Right ventricle myocardium superior (tissue), 1 donor: ENCODE measurements at regions not wholly inside any gene's neighbourhood (a gene's known extent, or its start where the extent isn't known, plus 50 kb on each side); places are given as distances from the start of the nearest gene placed in this dataset.
A peak's percentile ranks its signal among the peaks of the same experiment; 100 is the strongest.
"Not testable (repeated sequence)": the region's sequence is repeated elsewhere in the genome, so short reads cannot be mapped to it uniquely, and the experiment has no call there.

Experiments
- ATAC-seq: fragments of 200-7000 bp; cut with Tn5 transposase; one replicate; pipeline ENCODE4 v1.9.1; 2020; ENCODE audit warnings: mild to moderate bottlenecking; ENCODE audit not compliant: poor library complexity
- DNase-seq: peaks from one replicate; pipeline ENCODE4 v3.0.0-alpha.2; 2020
- intact Hi-C: fragments of 100-400 bp; cut with DNase I; formaldehyde crosslinking; loops from one replicate; pipeline ENCODE4 v1.11.2; 2022
- donor health status: DM: no; HTN: yes; CAD: no; lungs with severe emphysema.

DNA sequence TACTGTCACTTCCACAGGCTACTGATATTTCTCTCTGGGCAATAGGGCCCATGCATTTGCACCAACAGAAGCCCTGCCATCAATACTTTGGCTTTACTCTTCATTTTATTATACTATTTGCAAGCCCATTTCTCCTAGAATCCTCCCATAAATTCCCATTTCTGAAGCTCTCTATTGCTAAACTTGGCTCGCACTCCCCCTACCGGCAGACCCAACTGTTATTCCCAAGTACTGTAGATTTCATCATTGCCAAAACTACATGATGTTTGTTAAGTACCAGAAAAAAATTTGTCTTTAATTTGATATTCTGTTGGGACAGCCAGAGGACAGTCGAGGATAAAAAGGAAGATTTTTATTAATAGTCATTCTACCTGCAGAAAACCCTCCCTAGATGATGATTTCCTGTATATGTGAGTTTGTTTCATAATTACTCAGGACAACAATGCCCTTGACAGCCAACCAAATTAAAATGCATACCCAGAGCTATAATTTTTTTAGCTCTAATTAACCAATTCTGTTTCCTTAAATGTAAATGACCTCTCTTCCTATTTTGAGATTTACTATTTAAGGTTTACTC, 298.6 kb downstream of the REEP3 start:
- ATAC-seq (peak; percentile 59), DNase-seq (peak; percentile 81)
- intact Hi-C loops, result no loop called here

DNA sequence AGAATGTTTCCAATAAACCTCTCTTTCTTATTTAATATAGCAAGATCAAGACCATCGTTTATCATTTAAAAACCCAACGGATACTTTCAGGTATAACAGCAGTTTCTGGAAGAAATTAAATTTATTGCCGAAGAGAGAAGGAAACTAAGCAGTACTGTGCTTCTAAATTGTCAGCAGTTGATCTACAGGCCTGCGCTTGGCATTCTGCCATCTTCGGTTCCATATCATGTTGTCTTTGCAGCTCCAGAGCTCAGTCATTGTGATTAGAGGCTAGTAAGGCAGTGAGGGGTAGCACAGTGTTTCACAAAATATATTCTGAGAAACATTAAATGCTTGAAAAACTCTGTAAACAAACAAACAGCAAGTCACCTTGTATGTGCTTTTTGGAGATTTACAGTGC, 301.3 kb downstream of the REEP3 start:
- DNase-seq (no peak), ATAC-seq (no peak)
- intact Hi-C loops, result no loop called here

DNA sequence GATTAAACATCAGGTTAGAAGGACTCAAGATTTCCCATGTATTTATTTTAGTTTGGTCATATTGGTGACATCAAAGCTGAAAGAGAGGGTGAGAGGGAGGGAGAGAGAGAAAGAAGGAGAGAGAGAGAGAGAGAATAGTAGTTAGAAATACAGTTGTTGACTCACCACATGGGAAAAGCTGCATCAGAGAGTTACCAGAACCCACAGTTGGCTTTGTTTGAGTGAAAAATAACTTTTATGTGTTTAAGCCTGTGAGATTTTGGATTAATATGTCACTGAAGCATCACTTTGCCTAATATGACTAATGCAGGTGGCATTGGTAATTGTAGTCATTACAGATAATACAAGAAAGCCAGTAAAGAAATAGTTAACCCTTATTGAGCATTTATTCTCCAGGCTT, 303.9 kb downstream of the REEP3 start:
- ATAC-seq, result no peak
- no peak for DNase-seq
- intact Hi-C loops, result no loop called here

DNA sequence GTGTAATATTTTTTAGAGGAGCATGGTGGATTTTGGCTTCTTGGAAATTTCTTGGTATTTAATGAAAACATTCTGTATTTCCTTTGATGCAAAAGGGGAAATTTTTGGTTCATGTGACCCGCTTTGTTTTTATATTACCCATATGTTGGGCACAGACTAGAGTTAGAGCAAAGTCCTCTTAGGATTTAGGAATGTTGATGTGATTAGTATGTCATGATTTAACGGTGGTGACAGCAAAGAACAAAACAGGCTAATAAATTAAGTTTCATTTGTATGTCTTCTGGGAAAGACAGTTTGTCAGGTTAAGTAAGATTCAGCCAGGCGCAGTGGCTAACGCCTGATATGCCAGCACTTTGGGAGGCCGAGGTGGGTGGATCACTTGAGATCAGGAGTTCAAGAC, 304.6 kb downstream of the REEP3 start:
- DNase-seq (no peak), ATAC-seq (no peak)
- intact Hi-C loops, result no loop called here

DNA sequence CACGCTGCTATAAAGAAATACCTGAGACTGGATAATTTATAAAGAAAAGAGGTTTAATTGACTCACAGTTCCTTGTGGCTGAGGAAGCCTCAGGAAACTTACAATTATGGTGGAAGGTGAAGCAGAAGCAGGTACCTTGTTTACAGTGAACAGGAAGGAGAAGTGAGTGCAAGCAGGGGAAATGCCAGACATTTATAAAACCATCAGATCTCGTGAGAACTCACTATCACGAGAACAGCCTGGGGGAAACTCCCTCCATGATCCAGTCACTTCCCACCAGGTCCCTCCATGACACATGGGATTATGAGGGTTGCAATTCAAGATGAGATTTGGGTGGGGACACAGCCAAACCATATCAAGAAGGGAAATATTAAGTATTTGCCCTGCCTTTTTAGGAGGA, 305.8 kb downstream of the REEP3 start:
- not testable (repeated sequence) for ATAC-seq, DNase-seq

DNA sequence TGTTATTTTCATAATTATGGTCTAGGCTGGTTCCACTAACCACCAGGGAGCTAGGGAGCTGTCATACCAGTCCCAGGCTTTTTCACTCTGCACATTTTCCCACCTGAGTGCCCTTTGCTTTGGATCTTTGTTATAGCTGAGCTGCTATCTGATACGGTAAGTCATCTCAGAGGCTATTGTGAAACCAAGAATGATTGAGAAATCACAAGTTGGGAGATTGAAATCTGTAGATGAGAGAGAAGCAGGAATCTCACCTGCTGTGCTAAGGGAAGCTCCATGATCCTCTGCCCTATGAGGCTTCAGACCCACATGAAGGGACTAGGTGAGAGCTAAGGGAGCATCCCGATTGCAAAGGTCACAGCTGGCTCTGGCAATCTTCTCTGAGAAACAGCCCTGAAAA, 307.8 kb downstream of the REEP3 start:
- intact Hi-C loops, result no loop called here
- DNase-seq, result no peak
- no peak for ATAC-seq

More for the DNA sequence above, 305.8 kb downstream of the REEP3 start:
- intact Hi-C loops, result not testable (repeated sequence)

DNA sequence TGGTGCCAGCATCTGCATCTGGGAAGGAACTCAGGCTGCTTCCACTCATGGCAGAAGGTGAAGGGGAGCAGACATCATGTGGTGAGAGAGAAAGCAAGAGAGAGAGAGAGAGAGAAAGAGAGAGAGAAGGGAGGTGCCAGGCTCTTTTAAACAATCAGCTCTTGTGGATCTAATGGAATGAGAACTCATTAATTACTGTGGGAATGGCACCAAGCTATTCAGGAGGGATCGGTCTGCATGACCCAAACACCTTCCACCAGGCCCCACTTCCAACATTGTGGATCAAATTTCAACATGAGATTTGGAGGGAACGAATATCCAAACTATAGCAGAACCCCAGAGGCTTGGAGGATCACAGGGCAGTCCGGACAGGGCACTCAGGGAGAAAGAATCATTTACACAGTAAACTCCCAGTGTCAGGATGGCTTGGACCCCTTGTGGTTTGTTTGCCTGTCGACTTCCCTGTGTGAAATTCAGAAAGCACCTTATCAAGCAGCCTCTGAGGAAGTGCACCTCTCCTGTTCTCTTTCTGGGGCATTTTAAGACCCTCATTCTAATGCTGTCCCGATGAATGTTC, 308.5 kb downstream of the REEP3 start:
- ATAC-seq, result no peak
- intact Hi-C loops, result no loop called here

DNA sequence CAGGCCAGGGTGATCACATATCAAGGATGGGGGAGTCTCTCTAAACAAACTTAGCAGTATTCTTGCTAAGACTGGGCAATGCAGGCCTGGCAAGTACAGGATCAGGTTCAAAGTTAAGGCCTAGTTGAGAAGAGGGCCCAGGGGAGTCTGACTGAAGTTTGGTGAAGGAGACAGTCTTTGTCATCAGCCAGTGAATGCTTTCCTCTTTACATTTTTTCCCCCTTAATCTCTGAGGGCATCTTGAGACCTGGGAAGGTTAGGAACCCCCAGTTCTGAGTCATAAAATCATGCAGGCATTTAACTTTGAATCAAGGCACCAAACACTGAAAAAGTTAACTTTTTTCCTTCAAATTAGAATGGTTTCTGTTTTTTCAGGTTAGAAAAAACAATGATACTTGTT, 311.5 kb downstream of the REEP3 start:
- ATAC-seq (no peak), DNase-seq (no peak)
- intact Hi-C loops, result no loop called here

More for the DNA sequence above, 308.5 kb downstream of the REEP3 start:
- no peak for DNase-seq

DNA sequence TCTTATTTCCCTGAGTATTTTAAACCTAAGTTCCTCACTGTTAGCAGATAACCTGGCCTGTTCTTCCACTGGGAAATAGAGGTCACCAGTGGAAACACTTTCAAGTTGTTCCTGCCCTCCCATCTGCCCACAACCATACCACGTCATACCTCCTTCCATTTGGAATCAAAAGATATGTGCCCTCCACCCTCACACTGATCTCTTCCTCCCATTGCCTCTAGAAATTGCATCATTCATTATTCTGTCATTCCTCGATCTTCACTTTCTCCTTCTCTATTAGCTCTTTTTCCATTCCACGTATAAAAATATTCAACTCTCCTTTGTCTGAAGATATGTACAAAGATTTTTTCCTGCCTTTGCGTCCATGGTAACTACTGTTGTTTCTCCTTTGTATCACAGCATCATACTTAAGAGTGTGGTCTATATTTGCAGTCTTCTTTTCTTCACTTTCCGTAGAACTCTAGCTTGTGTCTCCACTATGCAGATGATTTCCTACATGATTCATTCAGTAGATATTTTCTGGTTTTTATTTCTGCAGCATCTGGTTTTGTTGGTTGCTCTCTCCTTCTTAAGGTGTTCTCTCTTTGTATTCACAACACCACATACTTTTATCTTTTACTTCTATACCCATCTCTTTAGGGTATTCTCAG, 312.3 kb downstream of the REEP3 start:
- ATAC-seq, result no peak
- intact Hi-C loops, result no loop called here
- no peak for DNase-seq

DNA sequence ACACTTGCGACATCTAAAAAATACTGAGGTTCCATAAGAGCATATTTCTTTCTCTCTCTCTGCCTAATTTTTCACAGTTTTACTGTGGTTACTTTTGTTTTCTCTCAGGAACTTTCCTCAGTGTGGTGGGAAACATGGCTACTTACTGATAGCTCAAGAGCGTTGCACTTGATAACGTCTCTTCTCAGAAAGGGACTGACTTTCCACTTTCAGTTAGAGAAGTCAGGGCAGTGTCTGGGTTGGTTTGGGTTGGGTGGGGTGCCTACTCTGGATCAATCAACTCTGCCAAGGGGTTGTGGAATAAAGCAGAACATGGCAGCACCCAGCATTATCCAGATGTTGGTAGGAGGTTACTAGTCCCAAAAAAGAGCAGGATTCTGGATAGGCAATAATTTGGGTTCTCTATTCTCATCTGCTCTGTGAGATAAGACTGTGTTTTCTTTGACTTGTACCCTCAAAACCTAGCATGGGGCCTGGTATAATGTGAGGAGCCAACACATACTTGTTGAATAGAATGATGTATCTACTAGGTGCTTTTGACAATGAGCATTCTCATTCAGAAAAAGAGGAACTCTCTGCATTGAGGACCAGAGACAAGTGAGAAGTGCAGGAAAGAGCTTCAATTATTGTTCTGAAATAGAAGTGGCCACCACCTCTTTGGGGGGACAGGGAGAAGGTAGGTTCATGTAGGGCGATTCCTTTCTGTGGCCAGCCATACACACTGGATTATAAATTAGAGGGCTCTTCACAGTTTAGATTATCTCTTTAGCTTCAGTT, 315.7 kb downstream of the REEP3 start:
- intact Hi-C loops, result no loop called here
- ATAC-seq, result no peak
- DNase-seq, result no peak

DNA sequence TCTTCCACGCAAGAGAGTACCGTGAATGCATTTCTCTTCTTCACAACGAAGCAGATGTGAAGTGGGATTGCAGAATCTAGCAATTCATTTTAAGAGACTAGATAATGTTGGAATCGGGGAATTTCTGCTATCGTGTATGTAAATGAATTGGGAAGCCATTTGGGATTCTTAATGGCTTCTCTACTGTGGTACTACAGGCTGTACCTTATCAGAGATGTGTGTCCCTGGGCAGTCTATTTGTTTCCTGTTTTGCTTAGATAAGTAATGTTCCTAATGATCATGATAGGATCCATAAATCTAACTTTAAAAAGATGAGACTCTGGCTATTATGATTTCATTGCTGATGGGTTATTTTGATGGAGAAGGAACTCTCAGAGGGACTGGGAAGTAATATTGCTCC, 320.6 kb downstream of the REEP3 start:
- intact Hi-C loops, result no loop called here
- DNase-seq, result no peak
- ATAC-seq, result no peak

DNA sequence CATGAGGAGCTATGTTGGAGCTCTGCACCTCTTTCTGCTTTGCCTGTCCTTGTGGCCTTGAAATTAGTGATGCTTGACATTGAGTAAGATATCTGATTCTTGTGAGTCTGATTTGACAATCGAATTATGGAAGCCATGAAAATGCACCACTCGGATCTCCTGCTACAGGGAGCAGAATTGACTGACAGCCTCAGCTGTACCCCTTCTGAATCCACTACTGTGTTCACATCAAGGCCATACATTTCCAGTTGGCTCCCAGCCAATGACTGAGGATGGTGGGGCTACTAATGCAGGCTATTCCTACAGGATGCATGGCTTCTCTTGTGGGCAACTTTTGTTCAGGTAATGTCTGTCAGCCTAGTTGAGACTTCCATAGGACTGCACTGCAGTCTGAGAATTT, 321.9 kb downstream of the REEP3 start:
- intact Hi-C loops, result no loop called here
- DNase-seq (no peak), ATAC-seq (no peak)

DNA sequence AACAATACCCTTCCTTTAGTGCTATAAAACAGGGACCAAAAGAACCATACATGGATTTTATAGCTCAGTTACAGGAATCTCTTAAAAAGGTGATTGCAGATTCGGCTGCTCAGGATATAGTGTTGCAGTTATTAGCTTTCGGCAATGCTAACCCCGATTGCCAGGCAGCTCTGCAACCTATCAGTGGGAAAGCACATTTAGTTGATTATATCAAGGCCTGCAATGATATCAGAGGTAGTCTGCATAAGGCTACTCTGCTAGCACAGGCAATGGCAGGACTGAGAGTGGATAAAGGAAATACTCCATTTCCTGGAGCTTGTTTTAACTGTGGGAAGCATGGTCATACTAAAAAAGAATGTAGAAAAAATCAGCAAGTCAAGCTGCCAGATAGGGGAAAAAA, 327.7 kb downstream of the REEP3 start:
- intact Hi-C loops, ATAC-seq, DNase-seq: not testable (repeated sequence)

DNA sequence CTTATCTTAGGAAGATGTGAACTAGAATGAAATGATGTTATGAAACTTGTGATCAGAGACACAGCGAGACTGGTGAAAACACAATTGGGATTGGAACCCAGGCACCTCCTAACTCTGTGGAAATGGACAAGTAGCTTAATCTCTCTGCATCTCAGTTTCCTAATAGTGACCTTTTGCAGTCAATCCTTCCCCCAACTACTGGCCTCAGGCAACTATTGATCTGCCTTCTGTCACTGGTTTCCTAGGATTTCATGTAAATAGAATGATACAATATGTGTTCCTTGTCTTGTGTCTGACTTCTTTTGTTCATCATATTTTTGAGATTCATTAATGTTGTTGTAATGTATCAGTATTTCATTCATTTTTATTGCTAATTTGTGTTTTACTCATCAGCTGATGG, 341.7 kb downstream of the REEP3 start:
- ATAC-seq (no peak), DNase-seq (no peak)
- intact Hi-C loops, result no loop called here

DNA sequence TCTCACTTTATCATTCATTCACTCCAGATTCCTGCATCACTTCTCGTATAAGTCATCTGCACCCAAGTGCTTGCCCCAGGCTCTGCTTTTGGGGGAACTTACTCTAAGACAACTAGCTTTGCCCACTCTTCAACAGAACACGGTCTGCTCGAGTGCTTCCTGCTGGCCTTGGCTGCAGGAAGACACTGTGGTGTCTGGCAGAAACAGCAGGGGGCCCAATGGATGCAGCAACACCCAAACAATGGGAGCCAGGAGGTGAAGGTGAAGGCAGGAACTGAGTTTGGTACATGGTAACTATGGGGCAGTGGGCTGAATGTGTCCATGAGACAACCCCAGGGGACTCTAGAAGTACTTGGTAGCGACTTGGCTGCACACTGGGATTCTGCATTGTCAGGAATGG, 344.0 kb downstream of the REEP3 start:
- no peak for DNase-seq
- ATAC-seq, result no peak
- intact Hi-C loops, result no loop called here

DNA sequence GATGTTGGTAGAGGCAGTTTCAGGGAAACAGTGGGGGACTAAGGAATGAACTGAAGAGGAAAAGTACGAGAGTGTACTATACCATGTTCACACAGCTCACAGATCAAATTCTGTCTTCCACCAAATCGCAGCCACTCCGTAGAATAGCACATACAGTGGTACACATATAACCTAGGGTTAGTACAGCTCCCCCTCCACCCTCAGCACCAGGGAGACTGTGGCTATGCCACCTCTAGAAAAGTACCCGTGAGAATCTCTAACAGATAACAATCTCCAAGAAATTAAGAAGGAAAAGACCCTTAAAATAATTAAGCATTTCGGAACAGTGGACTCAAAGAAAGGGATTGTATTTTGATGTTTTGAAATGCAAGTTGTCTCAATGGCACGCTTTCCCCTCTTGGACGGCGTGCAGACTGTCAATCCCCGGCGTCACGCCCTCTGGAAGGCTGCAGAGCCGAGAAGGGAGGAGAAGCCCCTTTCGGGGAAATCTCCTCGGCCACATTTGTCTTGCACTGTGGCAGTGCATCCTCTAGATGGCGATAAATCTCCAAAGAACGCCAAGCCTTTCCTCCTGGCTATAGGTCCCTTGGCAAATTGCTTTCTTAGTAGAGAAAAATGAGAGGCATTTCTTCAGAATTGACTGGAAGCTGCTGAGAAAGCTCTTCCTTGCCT, 345.0 kb downstream of the REEP3 start:
- intact Hi-C loops, result no loop called here

DNA sequence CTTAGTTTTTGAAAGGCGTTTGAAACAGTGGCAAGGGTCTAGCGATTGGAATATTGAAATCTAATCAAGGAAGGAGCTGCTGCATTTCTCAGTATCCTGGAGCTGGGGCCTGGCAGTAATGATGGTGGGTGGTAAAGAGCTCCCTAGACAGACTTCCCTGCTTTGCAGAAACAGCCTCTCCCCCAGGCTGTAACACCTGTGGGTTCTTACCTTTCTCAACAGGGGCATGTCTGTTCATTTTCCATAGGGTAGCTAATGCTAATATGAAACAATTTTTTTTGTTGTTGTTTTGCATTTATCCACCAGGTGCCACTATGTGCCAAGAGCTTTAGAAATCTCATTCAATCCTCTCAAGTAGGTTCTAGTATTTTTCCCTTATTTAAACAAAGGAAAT, 345.5 kb downstream of the REEP3 start:
- DNase-seq, result no peak
- intact Hi-C loops, result no loop called here
- no peak for ATAC-seq

More for the DNA sequence above, 345.0 kb downstream of the REEP3 start:
- peak; percentile 74 for ATAC-seq
- peak; percentile 44 for DNase-seq

DNA sequence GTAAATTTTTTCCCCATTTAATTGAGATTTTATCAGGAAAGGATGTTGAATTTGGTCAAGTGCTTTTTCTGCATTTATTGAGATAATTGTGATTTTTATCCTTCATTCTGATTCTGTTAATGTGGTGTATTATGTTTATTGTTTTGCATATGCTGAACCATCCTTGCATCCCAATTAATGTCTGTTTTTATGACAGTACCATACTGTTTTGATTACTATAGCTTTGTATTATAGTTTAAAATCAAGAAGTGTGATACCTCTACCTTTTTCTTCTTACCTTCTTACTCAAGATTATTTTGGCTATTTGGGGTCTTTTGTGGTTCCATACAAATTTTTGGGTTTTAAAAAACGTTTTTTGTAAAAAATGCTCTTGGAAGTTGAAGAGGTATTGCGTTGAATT, 357.2 kb downstream of the REEP3 start:
- intact Hi-C loops, result no loop called here
- DNase-seq, result no peak
- no peak for ATAC-seq

DNA sequence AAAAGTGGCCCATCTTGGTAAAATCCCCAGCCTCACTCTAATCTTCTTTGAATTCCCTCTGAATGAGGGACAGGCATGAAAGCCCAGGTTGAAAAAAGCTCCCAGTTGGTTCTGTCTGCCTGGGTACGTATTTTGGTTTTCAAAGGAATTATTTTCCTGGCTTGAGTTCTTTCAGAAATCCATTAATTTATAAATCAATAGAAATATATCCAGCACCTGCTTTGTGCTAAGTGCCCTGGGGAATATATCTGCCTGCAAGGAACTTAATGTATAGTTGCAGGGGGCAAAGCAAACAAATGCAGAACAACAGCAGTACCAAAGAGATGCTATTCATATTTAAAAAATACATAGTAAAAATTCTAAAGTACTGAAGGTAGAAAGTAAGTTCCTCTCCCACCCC, 362.7 kb downstream of the REEP3 start:
- intact Hi-C loops, result no loop called here
- no peak for ATAC-seq
- no peak for DNase-seq
